ENCODE measurements at regions not wholly inside any gene's neighbourhood (a gene's known extent, or its start where the extent isn't known, plus 50 kb on each side); places are given as distances from the start of the nearest gene placed in this dataset.

DNA sequence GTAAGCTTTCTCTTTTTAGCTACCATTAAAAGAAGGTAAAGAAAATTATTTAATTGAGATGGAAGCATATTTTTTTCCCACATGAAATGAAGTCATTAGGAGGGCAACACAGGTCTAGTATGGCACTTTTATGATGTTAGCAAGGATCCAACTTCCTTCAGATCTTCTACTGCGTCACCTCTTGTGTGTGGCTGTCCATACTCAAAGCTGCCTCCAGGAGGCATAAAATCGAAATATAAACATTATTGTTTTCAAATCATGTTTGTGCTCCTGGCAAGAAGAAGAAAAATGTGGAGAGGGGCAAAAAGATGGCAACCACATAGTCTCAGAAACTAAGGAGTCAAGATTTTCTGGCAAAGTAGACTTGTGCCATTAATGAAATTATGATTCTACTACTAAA lies 791.7 kb upstream of the EPHA6 start:
- TF ChIP-seq, protein P1, sequence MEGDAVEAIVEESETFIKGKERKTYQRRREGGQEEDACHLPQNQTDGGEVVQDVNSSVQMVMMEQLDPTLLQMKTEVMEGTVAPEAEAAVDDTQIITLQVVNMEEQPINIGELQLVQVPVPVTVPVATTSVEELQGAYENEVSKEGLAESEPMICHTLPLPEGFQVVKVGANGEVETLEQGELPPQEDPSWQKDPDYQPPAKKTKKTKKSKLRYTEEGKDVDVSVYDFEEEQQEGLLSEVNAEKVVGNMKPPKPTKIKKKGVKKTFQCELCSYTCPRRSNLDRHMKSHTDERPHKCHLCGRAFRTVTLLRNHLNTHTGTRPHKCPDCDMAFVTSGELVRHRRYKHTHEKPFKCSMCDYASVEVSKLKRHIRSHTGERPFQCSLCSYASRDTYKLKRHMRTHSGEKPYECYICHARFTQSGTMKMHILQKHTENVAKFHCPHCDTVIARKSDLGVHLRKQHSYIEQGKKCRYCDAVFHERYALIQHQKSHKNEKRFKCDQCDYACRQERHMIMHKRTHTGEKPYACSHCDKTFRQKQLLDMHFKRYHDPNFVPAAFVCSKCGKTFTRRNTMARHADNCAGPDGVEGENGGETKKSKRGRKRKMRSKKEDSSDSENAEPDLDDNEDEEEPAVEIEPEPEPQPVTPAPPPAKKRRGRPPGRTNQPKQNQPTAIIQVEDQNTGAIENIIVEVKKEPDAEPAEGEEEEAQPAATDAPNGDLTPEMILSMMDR (IDR thresholded peaks at IDR 0.05) = no peak
- no peak for TF ChIP-seq POLR2A (IDR thresholded peaks at IDR 0.05)

Measured in body of pancreas (tissue), 4 donors.